ENCODE measurements at regions not wholly inside any gene's neighbourhood (a gene's known extent, or its start where the extent isn't known, plus 50 kb on each side); places are given as distances from the start of the nearest gene placed in this dataset.
A peak's percentile ranks its signal among the peaks of the same experiment; 100 is the strongest.

GRCh38 chr2:121969766-121970639 lies 214.6 kb downstream of the TSN start:
- no peak for DNase-seq

GRCh38 chr2:121972203-121972602 lies 216.8 kb downstream of the TSN start:
- no peak for DNase-seq

- peak in 3 of 5 experiments; percentile 12 to 73 (median 15) for DNase-seq
Observed at GRCh38 chr2:121974897-121975661, 219.6 kb downstream of the TSN start.

- DNase-seq = no peak
Observed at GRCh38 chr2:121976926-121977325, 221.5 kb downstream of the TSN start.

GRCh38 chr2:121977326-121977725 lies 221.9 kb downstream of the TSN start:
- DNase-seq = no peak

- DNase-seq = no peak
Observed at GRCh38 chr2:121992700-121993099, 237.2 kb downstream of the TSN start.

GRCh38 chr2:121993682-121994081 lies 238.2 kb downstream of the TSN start:
- no peak for DNase-seq

- DNase-seq = no peak
Observed at GRCh38 chr2:121994238-121995206, 239.1 kb downstream of the TSN start.

- DNase-seq = no peak
Observed at GRCh38 chr2:121998751-121999150, 243.3 kb downstream of the TSN start.

GRCh38 chr2:121999264-121999663 lies 243.8 kb downstream of the TSN start:
- DNase-seq = no peak

GRCh38 chr2:122000556-122001340 lies 245.3 kb downstream of the TSN start:
- DNase-seq = no peak

GRCh38 chr2:122001441-122001874 lies 246.0 kb downstream of the TSN start:
- DNase-seq = no peak

- DNase-seq = no peak
Observed at GRCh38 chr2:122003196-122003940, 247.9 kb downstream of the TSN start.

- no peak for DNase-seq
Observed at GRCh38 chr2:122007126-122007525, 251.7 kb downstream of the TSN start.

- DNase-seq = no peak
Observed at GRCh38 chr2:122007577-122007976, 252.1 kb downstream of the TSN start.

GRCh38 chr2:122009561-122009960 lies 254.1 kb downstream of the TSN start:
- DNase-seq = no peak

GRCh38 chr2:122011493-122012270 lies 256.2 kb downstream of the TSN start:
- no peak for DNase-seq

- DNase-seq = no peak
Observed at GRCh38 chr2:122018736-122019135, 263.3 kb downstream of the TSN start.

GRCh38 chr2:122019724-122020123 lies 264.3 kb downstream of the TSN start:
- DNase-seq = no peak

GRCh38 chr2:122020377-122020776 lies 264.9 kb downstream of the TSN start:
- no peak for DNase-seq

Measured in T-helper 2 cell (primary cell).